GM18502 (cell line): ENCODE measurements at regions not wholly inside any gene's neighbourhood (a gene's known extent, or its start where the extent isn't known, plus 50 kb on each side); places are given as distances from the start of the nearest gene placed in this dataset.
"Not testable (repeated sequence)": the region's sequence is repeated elsewhere in the genome, so short reads cannot be mapped to it uniquely, and the experiment has no call there.

Experiments used
- ATAC-seq: cut with Tn5 transposase; IDR thresholded peaks from one replicate; pipeline ENCODE4 v1.9.1; 2021; ENCODE audit warnings: mild to moderate bottlenecking; ENCODE audit not compliant: unreplicated experiment, poor library complexity

GRCh38 chr1:196091397-196092135 lies 516.7 kb downstream of the KCNT2 start:
- no peak for ATAC-seq

GRCh38 chr1:196090226-196090625 lies 518.0 kb downstream of the KCNT2 start:
- ATAC-seq, result no peak

GRCh38 chr1:196088541-196088940 lies 519.7 kb downstream of the KCNT2 start:
- ATAC-seq, result no peak

GRCh38 chr1:196078691-196079090 lies 529.5 kb downstream of the KCNT2 start:
- no peak for ATAC-seq

- no peak for ATAC-seq
These were observed 532.6 kb downstream of the KCNT2 start for GRCh38 chr1:196075621-196076020.

- no peak for ATAC-seq
These were observed 534.1 kb downstream of the KCNT2 start for GRCh38 chr1:196074182-196074581.

- no peak for ATAC-seq
These were observed 536.8 kb downstream of the KCNT2 start for GRCh38 chr1:196071447-196071846.

GRCh38 chr1:196070940-196071339 lies 537.3 kb downstream of the KCNT2 start:
- ATAC-seq, result no peak

- no peak for ATAC-seq
These were observed 544.3 kb downstream of the KCNT2 start for GRCh38 chr1:196063952-196064351.

- ATAC-seq, result no peak
These were observed 544.9 kb downstream of the KCNT2 start for GRCh38 chr1:196063294-196063693.

GRCh38 chr1:196060539-196060938 lies 547.7 kb downstream of the KCNT2 start:
- ATAC-seq, result no peak

- ATAC-seq, result no peak
These were observed 549.0 kb downstream of the KCNT2 start for GRCh38 chr1:196059210-196059609.

- no peak for ATAC-seq
These were observed 551.3 kb downstream of the KCNT2 start for GRCh38 chr1:196056966-196057365.

GRCh38 chr1:196049407-196049806 lies 558.8 kb downstream of the KCNT2 start:
- ATAC-seq, result no peak

- ATAC-seq, result no peak
These were observed 565.0 kb downstream of the KCNT2 start for GRCh38 chr1:196043268-196043667.

GRCh38 chr1:196034080-196034706 lies 574.0 kb downstream of the KCNT2 start:
- ATAC-seq, result no peak

- not testable (repeated sequence) for ATAC-seq
These were observed 576.9 kb downstream of the KCNT2 start for GRCh38 chr1:196031387-196031786.

GRCh38 chr1:196030455-196030854 lies 577.8 kb downstream of the KCNT2 start:
- ATAC-seq, result no peak

- ATAC-seq, result no peak
These were observed 578.8 kb downstream of the KCNT2 start for GRCh38 chr1:196029410-196029809.

GRCh38 chr1:196027127-196027526 lies 581.1 kb downstream of the KCNT2 start:
- ATAC-seq, result no peak

- not testable (repeated sequence) for ATAC-seq
These were observed 587.1 kb downstream of the KCNT2 start for GRCh38 chr1:196021174-196021573.

GRCh38 chr1:196009362-196009761 lies 598.9 kb downstream of the KCNT2 start:
- ATAC-seq, result no peak
